Stimulated activated CD4-positive, alpha-beta T cell treated with anti-CD3 and anti-CD28 coated beads, Interleukin-4, amount 100 ng/mL, for 4 hours (primary cell): ENCODE measurements at regions not wholly inside any gene's neighbourhood (a gene's known extent, or its start where the extent isn't known, plus 50 kb on each side); places are given as distances from the start of the nearest gene placed in this dataset.
A peak's percentile ranks its signal among the peaks of the same experiment; 100 is the strongest.
"Not testable (repeated sequence)": the region's sequence is repeated elsewhere in the genome, so short reads cannot be mapped to it uniquely, and the experiment has no call there.

Experiments
- DNase-seq, 2 experiments: peaks; one replicate each; pipeline ENCODE4 v3.0.0-alpha.2; 2020

DNA sequence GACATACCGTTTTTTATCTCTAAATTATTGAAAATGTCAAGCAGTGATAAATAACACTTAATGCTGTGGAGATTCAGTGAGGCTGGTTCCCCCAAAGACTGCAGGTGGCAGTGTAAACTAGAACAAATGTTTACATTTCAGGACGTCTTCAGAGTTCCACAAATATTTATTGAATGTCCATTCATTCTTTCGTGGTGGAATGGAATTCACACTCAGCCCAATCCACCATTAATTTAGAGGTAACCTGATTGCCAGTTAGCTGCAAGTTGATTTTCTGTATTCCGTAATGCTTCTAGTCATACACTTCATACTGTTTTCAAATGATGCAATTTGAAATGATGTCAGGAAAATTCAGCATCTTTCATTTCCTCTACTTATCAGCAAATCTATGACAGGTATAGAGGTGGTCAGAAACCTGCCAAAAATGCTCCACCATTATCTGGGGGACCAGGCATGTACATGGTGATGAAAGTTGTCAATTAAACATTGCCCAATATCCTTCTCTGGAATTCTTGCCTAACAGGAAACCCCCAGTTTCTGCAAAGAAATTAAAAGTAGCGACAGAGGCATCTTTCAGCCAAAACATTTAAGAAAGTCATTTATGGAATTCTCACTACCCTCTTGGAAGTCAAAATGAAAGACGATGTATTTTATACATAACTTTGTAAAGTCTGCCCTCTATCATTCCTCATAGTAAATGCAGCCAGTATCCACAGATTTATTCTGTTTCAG, 94.3 kb upstream of the BMAL1 start:
- no peak for DNase-seq

DNA sequence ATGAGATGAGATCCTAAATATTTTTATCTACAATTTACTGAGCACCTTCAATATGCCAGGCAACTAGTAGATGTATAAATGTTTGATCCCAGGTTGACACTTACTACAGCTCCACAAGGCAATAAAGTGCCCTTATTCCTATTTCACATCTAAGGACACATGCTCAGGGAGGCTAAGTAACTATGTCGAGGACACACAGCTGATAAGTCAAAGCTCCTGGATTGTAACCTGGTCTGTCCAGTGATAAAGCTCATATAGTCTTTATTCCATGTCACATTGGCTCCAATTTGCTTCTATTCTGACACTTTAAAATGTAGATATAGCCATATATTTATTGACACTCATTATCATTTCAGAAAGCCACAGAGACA, 93.8 kb upstream of the BMAL1 start:
- no peak for DNase-seq

DNA sequence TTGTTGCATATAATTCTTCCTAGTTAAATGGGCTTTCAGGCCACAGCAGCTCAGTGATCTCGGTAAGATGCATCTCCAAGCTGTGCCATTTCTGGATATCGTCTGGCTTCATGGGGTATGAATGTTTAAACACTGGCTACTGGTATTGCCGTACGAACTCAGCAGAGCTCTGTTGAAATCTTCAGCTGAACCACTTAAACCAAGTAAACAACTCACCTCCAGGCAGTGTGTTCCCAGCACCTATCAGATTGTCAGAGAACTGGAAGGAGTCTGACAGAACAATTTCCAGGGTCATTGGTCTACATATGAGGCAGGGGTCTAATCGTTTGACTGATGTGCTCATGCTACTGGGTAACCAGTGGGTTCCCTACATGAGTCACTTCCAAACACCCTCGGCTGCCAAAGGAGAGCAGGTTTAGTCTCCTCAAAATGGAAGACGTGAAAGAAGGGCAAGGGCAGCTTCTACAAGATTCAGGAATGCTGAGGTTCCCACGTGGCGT, 93.2 kb upstream of the BMAL1 start:
- DNase-seq = no peak

DNA sequence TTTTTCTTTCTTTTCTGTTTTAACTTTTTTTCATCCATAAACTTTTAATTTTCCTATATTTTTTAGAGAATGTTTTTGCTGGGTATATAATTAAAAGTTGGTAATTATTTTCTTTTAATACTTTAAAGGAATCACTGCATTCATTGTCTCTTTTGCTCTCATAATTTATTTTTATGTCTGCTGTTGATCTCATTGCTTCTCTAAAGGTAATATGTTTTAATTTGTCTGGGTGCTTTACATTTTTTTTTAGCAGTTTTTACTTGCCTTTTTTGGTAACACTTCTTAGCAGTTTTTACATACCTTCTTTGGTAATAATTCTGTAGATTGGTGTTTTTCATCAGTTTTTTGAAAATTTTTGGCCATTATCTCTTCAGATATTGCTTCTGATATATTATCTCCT, 89.4 kb upstream of the BMAL1 start:
- DNase-seq = no peak

DNA sequence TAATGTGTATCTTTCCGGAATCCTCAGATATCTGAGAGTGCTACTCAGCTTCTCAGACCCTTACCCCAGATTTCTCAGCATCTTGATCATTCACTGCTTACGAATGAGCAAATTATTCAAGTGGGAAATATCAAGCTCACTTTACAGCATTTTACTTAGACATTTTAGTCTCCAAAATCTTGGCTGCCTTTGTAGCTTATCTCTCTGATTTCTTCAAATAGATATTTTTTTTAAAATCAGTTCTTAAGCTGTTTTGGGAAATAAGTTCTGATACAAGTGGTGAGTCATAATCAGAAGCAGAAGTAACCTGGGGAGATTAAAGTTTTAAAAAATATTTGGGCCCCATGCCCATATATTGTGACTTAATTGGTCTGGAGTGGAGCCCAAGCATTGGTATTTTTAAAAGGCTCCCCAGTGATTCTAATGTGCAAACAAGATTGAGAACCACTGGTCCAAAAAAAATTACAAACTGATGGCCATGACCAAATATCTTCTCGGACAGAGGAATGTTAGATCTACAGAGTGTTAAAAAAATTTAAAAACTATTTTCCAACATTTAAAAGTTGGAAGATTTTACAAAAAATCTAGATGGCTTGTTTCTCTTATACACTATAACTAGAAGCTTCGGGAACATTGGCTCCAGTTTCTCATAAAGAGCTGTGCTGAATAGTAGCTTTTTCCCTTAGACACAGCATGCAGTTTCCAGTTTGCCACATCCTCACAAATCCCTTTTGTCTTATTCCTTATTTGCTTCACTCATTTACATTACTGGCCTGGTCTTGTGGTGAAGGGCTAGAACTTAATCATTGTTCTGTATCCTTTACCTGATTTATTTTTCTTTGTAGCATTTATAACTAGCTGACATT, 87.8 kb upstream of the BMAL1 start:
- no peak for DNase-seq

DNA sequence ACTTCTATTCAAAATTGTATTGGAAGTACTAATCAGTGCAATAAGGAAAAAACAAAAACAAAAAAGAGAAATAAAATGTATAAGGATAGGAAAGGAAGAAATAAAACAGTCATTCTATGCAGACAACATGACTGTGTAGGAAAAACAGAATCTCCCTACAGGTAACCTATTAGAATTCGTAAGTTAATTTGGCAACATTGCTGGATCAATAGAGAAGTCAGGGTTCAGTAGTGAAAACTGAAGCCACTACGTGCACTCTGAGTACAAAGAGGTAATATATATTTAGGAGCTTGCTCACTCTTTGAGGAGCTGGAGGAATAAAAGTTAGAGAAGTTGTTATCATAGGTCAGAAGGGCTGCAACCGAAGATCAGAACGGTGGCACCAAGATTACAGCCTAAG, 84.0 kb upstream of the BMAL1 start:
- DNase-seq = no peak

DNA sequence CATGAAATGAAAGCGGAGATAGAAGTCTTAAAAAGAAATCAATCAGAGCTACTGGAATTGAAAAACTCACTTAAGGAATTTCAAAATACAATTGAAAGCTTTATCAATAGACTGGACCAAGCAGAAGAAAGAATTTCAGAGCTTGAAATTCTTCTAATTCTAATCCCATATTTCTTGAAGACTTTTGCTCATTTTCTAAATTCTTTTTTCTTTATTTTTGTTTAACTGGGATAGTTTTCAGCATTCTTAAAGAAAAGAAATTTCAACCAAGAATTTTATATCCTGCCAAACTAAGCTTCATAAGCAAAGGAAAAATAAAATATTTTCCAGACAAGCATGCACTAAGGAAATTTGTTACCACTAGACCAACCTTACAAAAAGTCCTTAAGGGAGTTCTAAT, 80.2 kb upstream of the BMAL1 start:
- DNase-seq = not testable (repeated sequence)

DNA sequence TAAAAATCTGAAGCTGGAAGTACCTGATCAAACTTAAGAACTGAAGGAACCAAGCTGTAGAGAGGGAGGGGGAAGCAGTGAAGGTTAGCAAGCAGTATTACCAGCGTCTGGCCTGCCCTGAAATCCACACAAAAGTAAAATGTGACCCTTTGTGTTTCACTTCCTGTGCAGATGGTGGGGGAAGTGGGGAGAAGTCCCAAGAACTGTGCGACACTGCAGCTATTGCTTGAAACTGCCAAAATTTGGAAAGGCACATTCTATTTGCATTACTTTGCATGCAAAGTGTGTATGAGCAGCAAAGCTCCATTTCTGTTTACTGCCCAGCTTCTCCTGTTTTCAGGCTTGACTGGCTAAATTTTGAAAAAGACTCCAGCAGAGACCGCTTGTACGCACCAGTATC, 72.1 kb upstream of the BMAL1 start:
- DNase-seq = no peak

DNA sequence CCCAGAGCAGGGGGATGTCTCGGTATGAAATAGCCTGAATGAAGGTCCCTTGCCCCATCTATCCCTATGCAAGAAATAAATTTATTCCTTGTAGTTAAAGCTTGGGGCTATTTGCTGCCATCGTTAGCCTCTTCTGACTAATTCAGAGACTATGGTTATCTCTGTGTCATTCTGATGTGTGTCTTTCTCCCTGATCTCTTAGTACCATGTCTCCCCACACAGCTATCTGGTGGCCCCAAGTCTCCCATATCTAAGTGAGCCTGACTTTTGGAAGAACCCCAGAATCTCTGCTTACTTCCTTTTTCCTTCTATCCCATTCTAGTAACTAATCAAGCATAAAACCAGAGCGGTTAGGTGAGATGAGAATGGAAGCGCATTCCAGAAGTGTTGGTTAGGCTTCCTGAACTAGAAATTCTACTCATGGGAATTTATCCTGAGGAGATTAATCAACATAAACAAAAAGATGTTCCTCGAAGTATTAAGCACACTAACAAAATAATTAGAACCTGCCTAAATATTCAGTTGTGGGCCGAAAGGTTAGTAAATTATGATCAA, 71.4 kb upstream of the BMAL1 start:
- DNase-seq = no peak

DNA sequence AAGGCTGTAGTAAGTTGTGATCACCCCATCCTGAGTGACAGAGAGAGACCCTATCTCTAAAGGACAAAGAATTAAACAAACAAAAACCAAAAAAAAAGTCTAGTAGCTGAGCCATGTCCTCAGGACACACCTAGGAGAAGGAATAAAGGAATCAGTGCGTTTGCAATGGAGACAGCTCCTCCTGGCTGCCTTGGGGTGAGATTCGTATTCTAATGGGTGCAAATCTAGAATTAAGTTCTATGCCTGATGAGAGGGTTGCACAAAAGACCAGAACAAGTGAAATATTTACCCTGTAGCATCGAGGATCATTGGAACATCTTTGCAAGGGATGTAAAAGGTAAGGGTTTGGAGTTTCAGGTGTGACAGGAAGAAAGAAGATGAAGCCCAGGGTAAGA, 70.3 kb upstream of the BMAL1 start:
- DNase-seq = no peak

DNA sequence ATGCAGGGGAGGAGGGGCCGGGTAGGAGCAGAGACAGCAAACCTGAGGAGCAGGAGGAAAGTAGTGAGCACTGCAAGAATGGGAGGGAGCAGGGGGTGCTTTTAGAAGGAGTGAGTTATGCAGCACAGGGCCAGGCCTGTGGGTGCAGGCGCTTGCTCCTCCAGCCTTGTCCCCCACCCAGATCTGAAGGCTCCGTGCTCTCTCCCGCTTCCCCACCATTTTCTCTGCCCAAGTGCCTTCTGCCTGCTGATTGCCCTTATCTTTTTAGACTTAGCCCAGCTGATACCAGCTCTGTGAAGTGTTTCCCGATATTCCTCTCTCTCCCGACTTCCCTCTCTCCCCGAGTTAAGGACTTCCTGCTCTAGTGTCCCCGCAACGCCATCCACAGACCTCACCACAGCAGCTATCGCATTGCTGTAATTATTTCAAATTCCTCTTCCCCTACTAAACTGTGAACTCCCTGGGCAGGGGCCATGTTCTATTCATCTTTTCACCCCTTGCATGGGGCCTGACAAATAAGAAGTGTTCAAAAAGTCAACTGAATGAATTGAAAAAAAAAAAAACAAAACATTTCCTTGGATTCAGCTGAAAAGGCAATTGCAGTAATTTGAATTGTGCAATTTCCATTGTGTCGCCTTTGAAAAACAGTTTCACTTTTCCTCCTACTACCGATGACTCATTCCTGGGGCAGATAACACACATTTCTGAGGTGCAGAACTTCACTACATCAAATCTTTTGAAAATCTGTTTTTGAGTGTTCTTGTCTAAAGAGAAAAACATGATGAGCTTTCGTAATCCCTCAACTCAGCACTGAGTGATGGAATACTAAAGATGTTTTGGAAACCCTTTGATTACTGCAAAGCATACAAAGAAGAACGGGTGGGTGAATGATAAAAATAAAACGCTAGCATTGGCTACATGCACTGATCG, 69.7 kb upstream of the BMAL1 start:
- DNase-seq = peak in 1 of 2 experiments; percentile 4

DNA sequence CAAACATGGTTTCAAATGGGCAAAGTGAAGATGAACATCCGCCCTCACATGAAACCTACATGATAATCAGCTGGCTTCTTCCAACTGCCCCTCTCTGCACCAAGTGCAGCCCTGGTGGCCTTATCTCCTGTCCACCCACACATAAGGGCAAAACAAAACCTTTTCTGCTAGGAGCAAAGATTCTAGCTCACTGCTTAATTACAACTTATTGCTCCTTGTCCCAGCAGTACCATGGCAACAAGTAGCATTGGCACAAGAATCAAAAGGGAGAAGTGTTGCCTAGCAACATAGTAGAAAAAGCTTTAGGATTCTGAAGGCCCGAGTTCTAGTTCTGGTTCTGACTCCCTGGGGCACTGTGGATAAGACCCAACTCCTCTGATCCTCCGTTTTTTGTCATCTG, 68.7 kb upstream of the BMAL1 start:
- no peak for DNase-seq

DNA sequence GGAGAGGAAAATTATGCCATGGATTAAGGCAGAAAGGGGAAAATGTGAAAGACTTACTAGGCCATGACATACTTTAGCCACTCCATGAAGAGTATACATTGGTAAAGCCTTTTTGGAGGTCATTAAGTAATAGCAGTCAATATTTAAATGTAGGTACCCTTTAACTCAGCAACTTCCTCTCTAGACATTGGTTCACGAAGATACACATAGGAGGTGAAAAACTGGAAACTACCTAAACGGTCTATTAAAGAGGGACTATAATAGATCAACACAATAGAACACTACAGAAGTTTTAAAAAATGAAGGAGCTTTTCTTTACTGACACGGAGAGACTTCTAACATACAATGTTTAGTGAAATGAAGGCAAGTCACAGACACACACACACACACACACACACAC, 68.2 kb upstream of the BMAL1 start:
- DNase-seq = no peak

DNA sequence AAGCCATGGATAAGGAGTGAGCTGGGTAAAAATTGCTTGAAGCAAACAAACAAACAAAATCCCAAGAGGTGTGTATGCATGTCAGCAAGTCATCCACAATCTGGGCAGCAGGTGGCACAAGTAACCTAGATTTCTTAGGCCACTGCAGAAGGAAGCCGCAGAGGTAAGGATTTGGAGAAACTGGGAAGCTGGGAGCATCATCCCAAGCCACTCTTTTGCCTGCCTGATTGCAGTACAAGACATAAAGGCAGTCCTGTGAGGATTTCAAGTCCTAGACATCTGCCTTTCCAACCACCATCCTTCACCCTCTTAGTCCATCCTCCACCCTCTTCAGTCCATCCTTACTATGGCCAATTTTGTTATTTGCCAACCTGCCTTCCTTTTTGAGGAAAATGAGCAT, 67.2 kb upstream of the BMAL1 start:
- DNase-seq = no peak

DNA sequence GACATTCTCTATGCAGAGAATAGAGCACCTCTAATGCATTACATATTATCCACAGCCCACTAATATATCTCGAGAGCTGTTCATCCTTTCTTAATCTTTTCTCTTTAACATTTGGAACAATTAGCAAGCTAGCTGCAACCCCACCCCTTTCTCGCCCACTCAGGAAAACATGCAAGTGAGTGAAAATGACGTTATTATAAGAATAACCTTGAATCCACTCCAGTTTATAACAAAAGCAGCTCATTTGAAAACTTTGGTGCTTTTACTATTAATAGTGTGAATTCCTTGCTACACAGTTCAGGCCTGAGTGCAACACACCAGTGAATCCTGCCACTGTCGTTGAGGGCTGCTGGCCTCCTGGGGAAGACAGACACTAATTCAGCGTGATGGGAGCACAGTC, 63.3 kb upstream of the BMAL1 start:
- no peak for DNase-seq

DNA sequence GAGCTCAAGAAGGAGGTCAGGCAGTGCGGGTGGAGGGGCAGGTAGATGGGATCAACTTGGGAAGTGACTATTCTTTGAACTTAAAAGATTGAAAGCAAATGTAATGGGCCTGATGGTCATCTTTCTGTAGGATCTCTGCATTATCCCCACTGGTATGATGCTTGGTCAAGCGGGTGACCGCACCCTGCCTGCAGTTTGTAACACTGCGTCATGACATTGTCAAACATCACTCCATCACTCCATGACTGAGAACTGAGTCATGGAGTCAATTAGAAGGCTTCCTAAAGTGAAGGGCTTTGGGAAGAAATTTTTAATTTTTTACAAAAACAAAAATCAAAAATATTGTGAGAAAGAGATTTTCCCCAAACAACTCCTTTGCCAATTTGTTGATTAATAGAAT, 62.4 kb upstream of the BMAL1 start:
- DNase-seq = no peak

DNA sequence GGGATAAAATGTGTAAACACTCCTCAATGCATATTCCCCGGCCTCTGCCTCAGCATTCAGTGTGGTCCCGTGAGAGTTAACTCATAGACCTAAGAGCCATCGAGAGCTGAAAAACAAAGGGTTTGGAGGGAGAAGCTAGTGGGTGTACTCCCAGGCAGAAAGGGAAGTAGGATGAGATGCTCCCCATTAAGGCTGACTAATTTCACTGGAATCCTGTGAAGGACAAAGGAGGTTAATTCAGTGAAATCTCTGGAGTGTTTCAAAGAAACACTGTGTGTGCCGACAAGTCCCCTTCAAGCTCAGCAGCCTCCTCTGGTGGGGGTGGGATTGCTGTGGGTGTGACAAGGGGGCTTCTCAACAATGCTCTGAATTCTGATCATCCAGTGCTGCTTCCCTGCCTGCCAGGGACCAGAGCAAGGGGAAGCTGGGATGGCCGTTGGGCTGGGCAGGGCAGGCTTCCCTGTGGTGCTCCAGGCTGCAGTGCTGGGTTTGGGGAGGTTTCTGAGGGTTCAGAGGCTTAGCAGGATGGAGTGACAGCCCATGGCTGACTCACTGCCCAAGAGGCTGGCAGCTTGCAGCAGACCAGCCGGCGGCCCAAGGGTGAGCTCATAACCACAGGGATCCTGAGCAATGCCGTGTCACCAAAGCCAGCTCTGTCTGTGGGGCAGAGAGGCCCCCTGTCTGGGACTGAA, 61.4 kb upstream of the BMAL1 start:
- DNase-seq = no peak

DNA sequence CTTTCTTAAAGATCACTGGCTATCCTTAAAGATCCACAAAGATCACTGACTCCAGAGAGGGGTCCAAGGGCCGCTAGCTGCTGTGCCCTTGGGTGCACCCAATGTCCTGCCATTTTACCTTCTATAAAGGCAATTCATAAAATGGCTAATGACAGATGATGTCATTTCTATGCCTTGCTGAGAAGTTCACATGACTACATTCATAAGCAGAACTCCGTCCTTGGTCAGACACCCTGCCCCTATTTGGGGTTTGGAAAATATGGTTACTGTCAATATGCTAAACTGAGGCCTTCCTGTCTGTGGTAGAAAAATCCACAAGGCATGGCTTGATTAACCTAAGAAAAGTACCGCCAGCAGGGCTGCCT, 60.9 kb upstream of the BMAL1 start:
- DNase-seq = no peak

DNA sequence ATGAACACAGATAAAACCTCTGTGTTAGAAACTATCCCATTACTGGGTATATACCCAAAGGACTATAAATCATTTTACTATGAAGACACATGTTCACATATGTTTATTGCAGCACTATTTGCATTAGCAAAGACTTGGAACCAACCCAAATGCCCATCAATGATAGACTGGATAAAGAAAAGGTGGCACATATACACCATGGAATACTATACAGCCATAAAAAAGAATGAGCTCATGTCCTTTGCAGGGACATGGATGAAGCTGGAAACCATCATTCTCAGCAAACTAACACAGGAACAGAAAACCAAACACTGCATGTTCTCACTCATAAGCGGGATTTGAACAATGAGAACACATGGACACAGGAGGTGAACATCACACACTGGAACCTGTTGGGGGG, 58.9 kb upstream of the BMAL1 start:
- DNase-seq = not testable (repeated sequence)

DNA sequence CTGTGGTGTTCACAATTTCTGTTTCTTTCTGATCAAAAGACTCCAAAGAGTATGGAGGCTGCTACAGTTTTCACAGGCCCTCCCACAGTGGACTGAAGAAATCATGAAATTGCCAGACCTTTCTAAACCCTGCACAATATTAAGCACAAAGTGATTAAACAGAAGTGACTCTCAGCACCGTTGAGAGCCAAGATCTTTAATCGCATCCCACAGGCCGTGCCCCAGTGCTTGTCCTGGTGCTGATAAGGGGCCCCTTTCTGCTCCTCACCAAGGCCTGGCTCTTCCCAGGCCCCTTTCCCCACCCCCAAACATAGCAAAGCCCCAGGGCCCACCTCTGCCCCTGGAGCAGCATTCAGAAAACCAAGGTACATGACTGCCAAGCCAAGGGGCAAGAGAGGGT, 57.4 kb upstream of the BMAL1 start:
- no peak for DNase-seq

DNA sequence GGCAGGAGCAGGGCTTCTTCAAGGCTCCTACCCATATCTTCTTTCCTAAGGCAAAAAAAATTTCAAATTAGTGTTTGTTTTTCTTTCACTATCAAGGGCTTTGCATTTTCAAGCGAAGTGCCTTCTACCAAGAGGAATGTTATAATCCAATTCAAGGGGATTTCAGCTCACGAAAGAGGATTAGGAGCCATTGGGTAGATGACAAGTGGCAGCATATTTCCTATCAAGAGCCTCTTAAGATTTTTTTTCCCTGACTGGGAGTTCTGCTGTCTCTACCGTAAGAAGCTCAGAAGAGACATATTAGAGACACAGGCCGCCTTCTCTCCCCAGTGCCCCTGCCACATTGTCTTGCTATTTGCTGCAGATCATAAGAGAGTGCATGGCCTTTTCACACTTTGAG, 55.9 kb upstream of the BMAL1 start:
- no peak for DNase-seq

DNA sequence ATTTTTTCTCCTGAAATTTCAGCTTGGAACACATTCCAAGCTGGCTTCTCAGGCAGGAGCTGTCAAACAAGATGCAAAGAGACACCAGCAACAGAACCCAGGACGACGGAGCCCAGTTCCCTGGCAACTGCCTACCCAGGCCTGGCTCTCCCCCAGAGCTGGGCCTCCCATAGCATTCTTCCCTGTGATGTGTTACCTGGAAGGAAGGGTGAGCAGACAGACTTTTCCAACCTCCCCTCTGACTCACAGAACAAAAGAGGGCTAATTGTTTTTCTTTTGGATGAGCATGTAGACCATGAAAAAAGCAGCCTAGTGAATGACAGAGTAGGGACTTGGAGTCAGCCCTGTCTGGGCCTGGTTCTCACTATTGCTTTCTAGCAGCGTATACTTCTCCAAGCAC, 55.3 kb upstream of the BMAL1 start:
- no peak for DNase-seq
